ENCODE measurements at regions not wholly inside any gene's neighbourhood (a gene's known extent, or its start where the extent isn't known, plus 50 kb on each side); places are given as distances from the start of the nearest gene placed in this dataset.

DNA sequence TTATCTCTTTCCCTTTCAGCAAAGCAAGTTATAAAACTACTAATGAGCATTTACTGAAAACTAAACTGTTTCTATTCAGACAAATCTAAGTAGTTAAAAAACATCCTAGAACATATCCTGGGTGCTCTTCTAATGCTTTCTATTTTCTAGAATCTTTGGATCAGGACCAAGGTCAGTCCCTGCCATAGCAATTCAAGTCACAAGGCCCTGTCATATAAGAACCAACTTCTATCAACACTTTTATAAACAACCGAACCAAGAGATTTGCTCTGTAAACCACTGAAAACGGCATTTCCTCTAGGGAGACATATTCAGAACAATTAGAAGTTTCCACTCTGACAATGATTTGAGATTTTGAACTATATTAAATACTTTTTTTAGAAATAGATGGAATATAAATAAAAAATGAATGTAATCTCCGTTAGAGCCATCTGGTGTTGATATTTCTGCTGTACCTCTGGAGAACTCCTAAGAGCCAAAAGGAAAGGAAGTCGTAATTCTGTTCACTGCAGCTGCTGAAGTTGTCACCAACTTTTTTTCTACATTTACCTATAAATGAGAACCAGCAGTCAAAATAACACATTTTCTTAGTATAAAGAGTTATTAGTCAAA lies 51.4 kb upstream of the LGSN start:
- H3K4me3 ChIP-seq (ENCODE audit: low read depth, low read length) = no peak overlapping the region
- H3K27me3 ChIP-seq (ENCODE audit: control insufficient read depth, insufficient read depth, low read length) = no peaks in the 10 kb centered on the region
- no peaks in the 10 kb centered on the region for H3K36me3 ChIP-seq (ENCODE audit: control insufficient read depth, insufficient read depth, low read length)
- no CpG with 5 or more reads among the region's 4 CpGs for WGBS (ENCODE audit: insufficient coverage)
- no peaks in the 10 kb centered on the region for H3K9me3 ChIP-seq (ENCODE audit: control insufficient read depth, insufficient read depth, low read length)
- no peak overlapping the region for H3K27ac ChIP-seq (ENCODE audit: low read depth, low read length)
- no peak for DNase-seq (ENCODE audit: low read depth in 4 of 6, low spot score in 6 of 6)
- no peaks in the 10 kb centered on the region for H3K4me1 ChIP-seq (ENCODE audit: control insufficient read depth, insufficient read depth, low read length)

DNA sequence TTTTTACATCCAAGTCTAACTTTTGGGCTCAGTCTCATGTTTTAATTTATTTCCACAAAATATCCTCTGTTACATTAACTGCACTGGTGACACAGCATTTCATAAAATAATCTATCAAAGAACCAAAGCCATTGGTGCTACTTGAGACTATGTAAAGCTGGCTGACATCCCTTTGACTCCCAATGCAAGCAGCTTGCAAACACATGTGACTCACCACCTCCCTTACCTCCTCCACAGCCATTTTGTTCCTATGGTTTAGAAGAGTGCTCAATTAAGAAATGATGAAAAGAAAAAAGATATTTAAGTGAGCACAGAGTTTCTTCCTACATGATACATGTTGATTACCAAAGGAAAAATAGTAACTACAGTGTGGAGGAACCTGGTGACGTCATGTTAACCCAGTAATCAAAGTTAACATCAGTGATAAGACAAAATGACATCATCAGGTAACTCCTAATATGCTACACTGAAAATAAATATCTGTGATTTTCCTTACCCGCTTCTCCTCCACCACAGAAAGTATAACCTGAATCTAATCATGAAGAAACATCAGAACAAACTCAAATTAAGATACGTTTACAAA lies 53.3 kb upstream of the LGSN start:
- no peaks in the 10 kb centered on the region for H3K36me3 ChIP-seq (ENCODE audit: control insufficient read depth, insufficient read depth, low read length)
- no peak overlapping the region for H3K4me3 ChIP-seq (ENCODE audit: low read depth, low read length)
- H3K9me3 ChIP-seq (ENCODE audit: control insufficient read depth, insufficient read depth, low read length) = no peaks in the 10 kb centered on the region
- no peaks in the 10 kb centered on the region for H3K4me1 ChIP-seq (ENCODE audit: control insufficient read depth, insufficient read depth, low read length)
- no CpG with 5 or more reads among the region's 3 CpGs for WGBS (ENCODE audit: insufficient coverage)
- no peak overlapping the region for H3K27ac ChIP-seq (ENCODE audit: low read depth, low read length)
- H3K27me3 ChIP-seq (ENCODE audit: control insufficient read depth, insufficient read depth, low read length) = no peaks in the 10 kb centered on the region
- DNase-seq (ENCODE audit: low read depth in 4 of 6, low spot score in 6 of 6) = no peak

DNA sequence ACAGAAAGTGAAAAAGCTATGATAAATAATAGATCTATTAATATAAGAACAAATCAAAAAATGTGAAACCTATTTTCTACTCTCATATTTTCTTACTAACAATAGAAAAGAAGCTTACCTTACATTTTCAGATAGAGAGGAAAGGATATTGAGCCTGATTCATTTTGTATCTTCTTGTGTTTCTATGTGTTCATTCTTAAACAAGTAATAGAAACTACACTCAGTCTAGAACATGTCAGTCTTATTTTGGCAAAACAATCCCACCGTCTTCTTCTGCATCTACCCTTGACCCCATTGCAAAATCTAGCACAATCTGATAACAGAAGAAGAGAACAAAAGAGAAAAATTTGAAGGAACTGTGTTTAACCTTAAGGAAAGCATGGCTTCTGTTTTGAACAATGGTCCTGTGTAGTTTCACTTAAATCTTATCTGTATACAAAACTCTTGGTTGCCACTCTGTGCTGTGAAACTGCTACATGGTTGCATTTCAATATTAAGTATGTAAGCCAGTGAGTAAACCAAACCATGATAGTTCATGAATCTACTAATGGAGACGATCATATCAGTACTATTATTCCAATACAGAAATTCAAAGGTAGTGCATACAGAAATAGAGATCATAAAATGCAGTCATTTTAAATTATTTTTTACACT lies 69.5 kb upstream of the LGSN start:
- Histone ChIP-seq H3K4me1 (ENCODE audit: control insufficient read depth, insufficient read depth, low read length) (no peaks in the 10 kb centered on the region), H3K9me3 (ENCODE audit: control insufficient read depth, insufficient read depth, low read length) (no peaks in the 10 kb centered on the region), H3K27ac (ENCODE audit: low read depth, low read length) (no peak overlapping the region), H3K36me3 (ENCODE audit: control insufficient read depth, insufficient read depth, low read length) (no peaks in the 10 kb centered on the region), H3K4me3 (ENCODE audit: low read depth, low read length) (no peak overlapping the region), H3K27me3 (ENCODE audit: control insufficient read depth, insufficient read depth, low read length) (no peaks in the 10 kb centered on the region)
- no peak for DNase-seq (ENCODE audit: low read depth in 4 of 6, low spot score in 6 of 6)
- no CpG with 5 or more reads among the region's 2 CpGs for WGBS (ENCODE audit: insufficient coverage)

DNA sequence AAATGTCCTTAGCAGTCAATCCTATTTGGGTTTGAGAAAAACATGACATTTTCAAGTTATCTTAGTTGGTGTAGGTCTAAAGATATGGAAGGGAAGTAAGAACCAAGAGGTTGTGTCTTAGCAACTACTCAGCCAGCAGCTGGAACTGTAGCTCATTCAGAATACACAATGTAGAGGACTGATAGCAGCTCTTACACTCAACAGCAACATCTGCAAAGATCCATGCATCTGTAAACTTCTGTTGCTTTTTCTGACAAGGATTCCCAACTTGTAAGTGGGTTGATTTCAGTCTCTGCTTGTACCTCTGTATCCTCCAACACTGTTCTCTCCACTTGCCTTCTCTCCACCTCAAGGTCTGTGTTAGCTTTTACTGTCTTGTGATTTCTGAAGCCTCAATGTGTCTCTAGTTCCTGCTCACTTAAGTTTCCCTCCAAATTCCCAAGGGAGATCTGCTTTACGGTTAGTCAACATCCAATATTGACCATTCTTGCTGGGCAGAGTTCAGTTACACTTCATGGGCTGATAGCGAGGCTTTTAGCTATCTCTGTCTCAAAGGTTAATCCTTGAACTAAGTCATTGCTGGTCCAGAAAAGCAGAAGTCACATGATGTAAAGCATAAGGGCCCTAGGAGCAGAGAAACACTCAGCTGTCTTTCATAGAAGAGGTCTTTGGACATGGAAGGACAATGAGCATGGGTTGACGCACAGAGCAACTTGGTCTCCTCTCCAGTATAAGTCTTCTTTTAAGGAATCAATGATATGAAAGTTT lies 71.6 kb upstream of the LGSN start:
- no peaks in the 10 kb centered on the region for H3K27me3 ChIP-seq (ENCODE audit: control insufficient read depth, insufficient read depth, low read length)
- no peak for DNase-seq (ENCODE audit: low read depth in 4 of 6, low spot score in 6 of 6)
- no peaks in the 10 kb centered on the region for H3K9me3 ChIP-seq (ENCODE audit: control insufficient read depth, insufficient read depth, low read length)
- no peak overlapping the region for H3K4me3 ChIP-seq (ENCODE audit: low read depth, low read length)
- no peak overlapping the region for H3K27ac ChIP-seq (ENCODE audit: low read depth, low read length)
- no peaks in the 10 kb centered on the region for H3K4me1 ChIP-seq (ENCODE audit: control insufficient read depth, insufficient read depth, low read length)
- WGBS (ENCODE audit: insufficient coverage) = 92% methylated on average over 2 of the region's 3 CpGs
- no peaks in the 10 kb centered on the region for H3K36me3 ChIP-seq (ENCODE audit: control insufficient read depth, insufficient read depth, low read length)

DNA sequence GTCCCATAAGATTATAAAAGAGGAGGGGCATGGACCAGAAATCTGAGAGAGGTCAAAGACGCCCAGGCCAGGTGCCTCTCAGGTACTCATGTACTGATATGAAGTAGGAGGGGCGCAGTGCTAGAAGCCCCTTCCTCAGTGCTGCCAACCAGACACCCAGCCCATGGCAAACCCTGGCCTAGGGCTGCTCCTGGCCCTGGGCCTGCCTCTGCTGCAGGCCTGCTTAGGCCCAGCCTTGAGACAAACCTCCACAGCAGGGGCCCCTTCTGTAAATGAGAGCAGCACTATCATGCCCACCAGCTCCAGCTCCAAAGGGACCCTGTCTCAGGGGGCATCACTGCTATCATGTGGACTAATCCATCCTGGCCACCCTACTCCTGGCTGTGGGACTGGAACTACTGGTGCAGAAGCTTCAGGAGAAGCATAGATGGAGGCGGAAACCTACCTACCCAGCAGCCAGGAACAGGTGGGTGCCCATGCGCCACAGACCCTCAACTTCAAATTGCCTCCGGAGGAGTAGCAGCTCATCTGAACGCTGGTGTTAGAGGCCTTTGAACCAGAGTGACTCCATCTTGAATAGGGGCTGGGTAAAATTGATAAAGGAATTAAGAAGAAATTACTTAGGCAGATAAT lies 72.4 kb upstream of the LGSN start:
- no peaks in the 10 kb centered on the region for H3K9me3 ChIP-seq (ENCODE audit: control insufficient read depth, insufficient read depth, low read length)
- H3K27me3 ChIP-seq (ENCODE audit: control insufficient read depth, insufficient read depth, low read length) = no peaks in the 10 kb centered on the region
- no peak overlapping the region for H3K27ac ChIP-seq (ENCODE audit: low read depth, low read length)
- H3K36me3 ChIP-seq (ENCODE audit: control insufficient read depth, insufficient read depth, low read length) = no peaks in the 10 kb centered on the region
- WGBS (ENCODE audit: insufficient coverage) = 95% methylated on average over 5 of the region's 6 CpGs
- DNase-seq (ENCODE audit: low read depth in 4 of 6, low spot score in 6 of 6) = no peak
- no peak overlapping the region for H3K4me3 ChIP-seq (ENCODE audit: low read depth, low read length)
- no peaks in the 10 kb centered on the region for H3K4me1 ChIP-seq (ENCODE audit: control insufficient read depth, insufficient read depth, low read length)

DNA sequence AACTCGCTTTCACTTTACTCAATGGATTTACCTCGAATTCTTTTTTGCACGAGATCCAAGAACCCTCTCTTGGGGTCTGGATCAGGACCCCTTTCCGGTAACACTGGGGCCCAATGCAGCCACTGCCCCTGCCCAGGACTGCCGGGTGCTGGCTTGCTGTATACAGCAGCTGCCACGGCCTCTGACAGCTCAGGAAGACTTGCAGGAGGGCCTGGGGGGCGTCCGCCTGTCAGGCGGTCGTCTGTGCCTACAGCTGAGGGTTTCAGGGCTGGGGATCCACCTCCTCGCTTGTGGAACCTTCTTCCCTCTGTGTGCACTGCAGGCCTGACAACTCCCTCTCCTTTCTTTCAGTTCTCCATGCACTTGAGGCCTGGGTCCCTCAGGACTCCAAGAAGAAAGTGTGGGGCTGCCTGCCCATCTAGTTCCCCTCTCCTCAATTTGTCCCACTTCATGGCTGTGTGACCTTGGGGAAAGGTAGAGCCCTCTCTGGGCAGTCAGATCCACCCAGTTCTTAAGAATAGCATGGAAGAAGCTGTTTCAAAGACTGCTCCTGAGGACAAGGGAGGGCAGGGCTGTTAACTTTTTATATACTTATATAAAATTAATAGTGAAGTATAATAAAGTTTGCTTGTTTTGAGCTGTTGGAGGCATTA lies 75.0 kb upstream of the LGSN start:
- no peak overlapping the region for H3K27ac ChIP-seq (ENCODE audit: low read depth, low read length)
- no peaks in the 10 kb centered on the region for H3K27me3 ChIP-seq (ENCODE audit: control insufficient read depth, insufficient read depth, low read length)
- no peak overlapping the region for H3K4me3 ChIP-seq (ENCODE audit: low read depth, low read length)
- no peaks in the 10 kb centered on the region for H3K9me3 ChIP-seq (ENCODE audit: control insufficient read depth, insufficient read depth, low read length)
- H3K4me1 ChIP-seq (ENCODE audit: control insufficient read depth, insufficient read depth, low read length) = no peaks in the 10 kb centered on the region
- no peaks in the 10 kb centered on the region for H3K36me3 ChIP-seq (ENCODE audit: control insufficient read depth, insufficient read depth, low read length)
- DNase-seq (ENCODE audit: low read depth in 4 of 6, low spot score in 6 of 6) = no peak
- WGBS (ENCODE audit: insufficient coverage) = 93% methylated on average over 11 of the region's 11 CpGs

DNA sequence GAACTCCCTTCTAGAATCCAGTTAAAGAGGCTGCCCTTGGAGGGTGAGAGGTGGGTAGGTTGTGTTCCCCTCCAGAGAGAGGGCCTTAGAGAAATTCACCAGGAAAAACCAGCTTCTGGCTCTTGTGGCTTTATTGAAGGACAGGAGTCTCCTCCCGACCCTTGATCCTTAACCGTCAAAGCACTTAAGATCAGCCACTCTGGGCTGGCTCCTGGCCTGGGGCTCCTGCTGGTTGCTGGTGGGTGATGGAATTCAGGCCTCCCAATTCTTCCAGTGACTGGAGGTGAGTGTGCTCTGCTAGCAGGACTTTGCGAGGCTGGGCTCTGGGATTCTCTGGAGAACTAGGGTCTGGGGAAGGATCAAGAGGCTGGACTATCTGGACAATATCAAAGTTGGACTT lies 75.6 kb upstream of the LGSN start:
- DNase-seq (ENCODE audit: low read depth in 4 of 6, low spot score in 6 of 6) = no peak
- H3K36me3 ChIP-seq (ENCODE audit: control insufficient read depth, insufficient read depth, low read length) = no peaks in the 10 kb centered on the region
- no peak overlapping the region for H3K4me3 ChIP-seq (ENCODE audit: low read depth, low read length)
- H3K27me3 ChIP-seq (ENCODE audit: control insufficient read depth, insufficient read depth, low read length) = no peaks in the 10 kb centered on the region
- H3K9me3 ChIP-seq (ENCODE audit: control insufficient read depth, insufficient read depth, low read length) = no peaks in the 10 kb centered on the region
- WGBS (ENCODE audit: insufficient coverage) = 87% methylated on average over 3 of the region's 3 CpGs
- H3K27ac ChIP-seq (ENCODE audit: low read depth, low read length) = no peak overlapping the region
- H3K4me1 ChIP-seq (ENCODE audit: control insufficient read depth, insufficient read depth, low read length) = no peaks in the 10 kb centered on the region

DNA sequence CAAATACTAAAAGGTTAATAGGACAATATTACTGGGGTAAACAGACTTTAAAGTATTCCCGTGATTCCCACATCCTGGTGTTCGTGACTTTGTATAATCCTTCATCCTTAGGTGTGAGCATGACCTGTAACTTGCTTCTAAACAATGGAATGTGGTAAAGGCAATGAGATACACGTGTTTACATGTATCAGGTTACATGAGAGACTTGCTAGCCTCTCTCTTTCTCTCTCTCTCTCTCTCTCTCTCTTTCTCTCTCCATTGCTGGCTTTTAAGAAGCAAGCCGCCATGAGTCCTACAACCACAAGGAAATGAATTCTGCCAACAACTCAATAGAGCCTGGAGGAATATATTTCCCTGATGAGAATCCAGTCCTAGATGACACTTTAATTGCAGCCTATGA lies 83.9 kb upstream of the LGSN start:
- no CpG with 5 or more reads among the region's 4 CpGs for WGBS (ENCODE audit: insufficient coverage)
- H3K4me3 ChIP-seq (ENCODE audit: low read depth, low read length) = no peak overlapping the region

More for the DNA sequence above, 83.9 kb upstream of the LGSN start:
- Histone ChIP-seq H3K4me1 (ENCODE audit: control insufficient read depth, insufficient read depth, low read length) (no peaks in the 10 kb centered on the region), H3K9me3 (ENCODE audit: control insufficient read depth, insufficient read depth, low read length) (no peaks in the 10 kb centered on the region), H3K27ac (ENCODE audit: low read depth, low read length) (no peak overlapping the region), H3K27me3 (ENCODE audit: control insufficient read depth, insufficient read depth, low read length) (no peaks in the 10 kb centered on the region), H3K36me3 (ENCODE audit: control insufficient read depth, insufficient read depth, low read length) (no peaks in the 10 kb centered on the region)
- no peak for DNase-seq (ENCODE audit: low read depth in 4 of 6, low spot score in 6 of 6)
